Gastrocnemius medialis (tissue), 4 donors: ENCODE measurements at regions not wholly inside any gene's neighbourhood (a gene's known extent, or its start where the extent isn't known, plus 50 kb on each side); places are given as distances from the start of the nearest gene placed in this dataset.
"Not testable (repeated sequence)": the region's sequence is repeated elsewhere in the genome, so short reads cannot be mapped to it uniquely, and the experiment has no call there.

ENCODE experiments used
- ATAC-seq, 2 donors: fragments of 150-250 bp; one replicate each; pipeline ENCODE4 v1.9.1; 2016
- DNase-seq, 2 donors: peaks; one replicate each; pipeline ENCODE4 v3.0.0-alpha.2; 2019
- H3K27ac ChIP-seq, 4 donors: fragments of 200-600 bp; sonication (generic); 1 replicate in 1 of 4; 2 replicates in 3 of 4; pipeline ENCODE4 v1.5.1; 2016 to 2018; ENCODE audit warnings: mild to moderate bottlenecking in 2 of 4, moderate library complexity in 1 of 4
- H3K27me3 ChIP-seq, 3 donors: fragments of 200-600 bp; sonication (generic) in 2 of 3; 1 replicate in 1 of 3; 2 replicates in 2 of 3; pipeline versions ENCODE4 v1.5.1 to v1.6.0; 2016 to 2019; ENCODE audit warnings: mild to moderate bottlenecking in 1 of 3, moderate library complexity in 1 of 3
- H3K36me3 ChIP-seq, 2 donors: fragments of 200-600 bp; sonication (generic) in 1 of 2; one replicate each; pipeline ENCODE4 v1.5.1; 2017 to 2018
- H3K4me1 ChIP-seq, 2 donors: fragments of 200-600 bp; sonication (generic) in 1 of 2; one replicate each; pipeline ENCODE4 v1.5.1; 2016 to 2017; ENCODE audit warnings: mild to moderate bottlenecking in 2 of 2
- H3K4me3 ChIP-seq, 4 donors: fragments of 200-600 bp; sonication (generic) in 3 of 4; 1 replicate in 1 of 4; 2 replicates in 3 of 4; pipeline ENCODE4 v1.5.1; 2016 to 2019; ENCODE audit warnings: mild to moderate bottlenecking in 2 of 4
- H3K9me3 ChIP-seq, 3 donors: fragments of 200-600 bp; sonication (generic) in 2 of 3; 1 replicate in 1 of 3; 2 replicates in 2 of 3; pipeline ENCODE4 v1.5.1; 2016 to 2019
- POLR2A ChIP-seq, 2 donors: fragments of 450-650 bp; IDR thresholded peaks; one replicate each; pipeline ENCODE4 v1.6.1; 2017; ENCODE audit warnings: antibody characterized with exemption in 2 of 2, mild to moderate bottlenecking in 2 of 2, moderate library complexity in 2 of 2
- in situ Hi-C, 4 donors: fragments of 200-750 bp; cut with MboI; loops; one replicate each; pipeline versions ENCODE4 v1.15.0 to v1.8.0; 2017; ENCODE audit warnings: low sequenced_read_pairs in 4 of 4
- intact Hi-C: fragments of 100-400 bp; cut with DNase I; formaldehyde crosslinking; loops from one replicate; pipeline ENCODE4 v1.15.1; 2023; ENCODE audit warnings: low total_unique reads
- TF ChIP-seq, protein P1 (sequence below), 5 experiments: fragments of 450-650 bp in 3 of 5; fragments of 200-600 bp in 2 of 5; sonication (generic) in 2 of 5; IDR thresholded peaks in 4 of 5; conservative IDR thresholded peaks in 1 of 5; 1 replicate in 4 of 5; 2 replicates in 1 of 5; pipeline ENCODE4 v1.5.1; 2016 to 2019; ENCODE audit warnings: antibody characterized with exemption in 5 of 5, mild to moderate bottlenecking in 3 of 5, moderate library complexity in 3 of 5

DNA sequence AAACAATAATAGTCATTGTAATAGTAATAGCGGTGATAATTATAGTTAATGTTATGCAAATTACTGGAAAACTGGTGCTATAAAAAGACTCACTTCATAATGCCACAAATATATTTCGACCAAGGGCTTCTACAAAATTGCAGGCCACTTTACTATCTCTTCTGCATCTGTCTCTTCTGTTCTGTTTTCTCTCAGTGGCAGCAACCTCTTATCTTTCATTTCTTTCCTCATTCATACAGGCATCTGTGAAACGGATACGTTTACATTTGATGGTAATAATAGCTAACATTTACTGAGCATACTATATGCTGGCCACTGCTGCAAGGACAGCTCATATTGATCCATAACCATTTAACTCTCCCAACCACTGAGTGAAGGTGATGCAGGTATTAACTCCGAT lies 537.4 kb upstream of the PFKP start:
- TF ChIP-seq, protein P1, sequence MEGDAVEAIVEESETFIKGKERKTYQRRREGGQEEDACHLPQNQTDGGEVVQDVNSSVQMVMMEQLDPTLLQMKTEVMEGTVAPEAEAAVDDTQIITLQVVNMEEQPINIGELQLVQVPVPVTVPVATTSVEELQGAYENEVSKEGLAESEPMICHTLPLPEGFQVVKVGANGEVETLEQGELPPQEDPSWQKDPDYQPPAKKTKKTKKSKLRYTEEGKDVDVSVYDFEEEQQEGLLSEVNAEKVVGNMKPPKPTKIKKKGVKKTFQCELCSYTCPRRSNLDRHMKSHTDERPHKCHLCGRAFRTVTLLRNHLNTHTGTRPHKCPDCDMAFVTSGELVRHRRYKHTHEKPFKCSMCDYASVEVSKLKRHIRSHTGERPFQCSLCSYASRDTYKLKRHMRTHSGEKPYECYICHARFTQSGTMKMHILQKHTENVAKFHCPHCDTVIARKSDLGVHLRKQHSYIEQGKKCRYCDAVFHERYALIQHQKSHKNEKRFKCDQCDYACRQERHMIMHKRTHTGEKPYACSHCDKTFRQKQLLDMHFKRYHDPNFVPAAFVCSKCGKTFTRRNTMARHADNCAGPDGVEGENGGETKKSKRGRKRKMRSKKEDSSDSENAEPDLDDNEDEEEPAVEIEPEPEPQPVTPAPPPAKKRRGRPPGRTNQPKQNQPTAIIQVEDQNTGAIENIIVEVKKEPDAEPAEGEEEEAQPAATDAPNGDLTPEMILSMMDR (IDR thresholded peaks at IDR 0.05 in 4 of 5, conservative IDR thresholded peaks at IDR 0.05 in 1 of 5) = no peak
- no peak for TF ChIP-seq POLR2A (IDR thresholded peaks at IDR 0.05)
- Histone ChIP-seq H3K4me3 (no peak overlapping the region), H3K27me3 (no peaks in the 10 kb centered on the region), H3K27ac (no peak overlapping the region), H3K4me1 (no peaks in the 10 kb centered on the region), H3K36me3 (no peaks in the 10 kb centered on the region), H3K9me3 (no peaks in the 10 kb centered on the region)
- intact Hi-C loops (no loop called here), in situ Hi-C loops (no loop called here)
- ATAC-seq (no peak), DNase-seq (no peak)

DNA sequence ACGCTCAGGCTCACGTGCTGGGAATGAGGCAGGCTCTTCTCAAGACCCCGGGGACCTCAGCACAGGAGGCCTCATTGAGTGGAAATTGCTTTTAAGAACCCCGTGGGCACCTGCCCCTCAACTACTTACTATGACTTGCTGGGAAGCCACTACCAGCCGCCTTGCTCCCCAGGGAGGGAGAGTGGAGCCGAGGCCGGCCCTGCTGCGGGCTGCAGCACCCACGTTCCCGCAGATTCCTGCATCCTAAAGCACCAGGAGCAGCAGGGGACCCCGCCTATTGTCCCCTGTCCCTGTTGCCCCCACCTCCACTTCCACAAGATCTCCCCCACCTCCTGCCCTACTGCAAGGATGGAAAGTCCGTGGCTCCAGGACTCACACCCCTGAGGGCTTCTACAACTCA lies 541.6 kb upstream of the PFKP start:
- no peak overlapping the region for H3K4me3 ChIP-seq
- in situ Hi-C loops (no loop called here), intact Hi-C loops (no loop called here)
- no peaks in the 10 kb centered on the region for H3K9me3 ChIP-seq
- ATAC-seq (no peak), DNase-seq (no peak)
- no peaks in the 10 kb centered on the region for H3K36me3 ChIP-seq
- H3K27me3 ChIP-seq = no peaks in the 10 kb centered on the region
- TF ChIP-seq, protein P1 (IDR thresholded peaks at IDR 0.05 in 4 of 5, conservative IDR thresholded peaks at IDR 0.05 in 1 of 5) = no peak
- TF ChIP-seq POLR2A (IDR thresholded peaks at IDR 0.05) = no peak
- H3K27ac ChIP-seq = no peak overlapping the region
- no peaks in the 10 kb centered on the region for H3K4me1 ChIP-seq

DNA sequence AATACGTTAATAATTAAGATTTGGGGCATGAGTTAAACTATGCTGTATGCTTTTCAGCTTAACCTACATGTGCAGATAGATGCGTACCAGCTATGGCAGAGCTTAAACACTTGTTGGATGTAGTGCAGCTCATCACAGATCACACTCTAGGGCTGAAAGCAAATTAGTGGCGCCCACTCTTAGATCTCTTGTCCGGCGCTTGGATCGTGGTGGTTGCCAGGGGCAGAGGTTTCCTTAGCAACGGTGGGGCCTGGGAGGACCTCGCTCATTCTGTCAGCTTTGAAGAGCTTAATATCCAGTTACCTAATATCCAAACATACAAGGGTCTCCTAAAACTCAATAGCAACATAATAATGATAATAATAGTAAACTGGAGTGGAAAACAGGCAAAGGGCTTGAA lies 548.2 kb upstream of the PFKP start:
- ATAC-seq = no peak
- Histone ChIP-seq H3K9me3 (no peaks in the 10 kb centered on the region), H3K36me3 (no peaks in the 10 kb centered on the region), H3K4me3 (no peak overlapping the region), H3K4me1 (no peaks in the 10 kb centered on the region), H3K27me3 (no peaks in the 10 kb centered on the region), H3K27ac (no peak overlapping the region)
- intact Hi-C loops (no loop called here), in situ Hi-C loops (no loop called here)
- TF ChIP-seq, protein P1 (IDR thresholded peaks at IDR 0.05 in 4 of 5, conservative IDR thresholded peaks at IDR 0.05 in 1 of 5) = no peak
- no peak for TF ChIP-seq POLR2A (IDR thresholded peaks at IDR 0.05)
- DNase-seq = no peak

DNA sequence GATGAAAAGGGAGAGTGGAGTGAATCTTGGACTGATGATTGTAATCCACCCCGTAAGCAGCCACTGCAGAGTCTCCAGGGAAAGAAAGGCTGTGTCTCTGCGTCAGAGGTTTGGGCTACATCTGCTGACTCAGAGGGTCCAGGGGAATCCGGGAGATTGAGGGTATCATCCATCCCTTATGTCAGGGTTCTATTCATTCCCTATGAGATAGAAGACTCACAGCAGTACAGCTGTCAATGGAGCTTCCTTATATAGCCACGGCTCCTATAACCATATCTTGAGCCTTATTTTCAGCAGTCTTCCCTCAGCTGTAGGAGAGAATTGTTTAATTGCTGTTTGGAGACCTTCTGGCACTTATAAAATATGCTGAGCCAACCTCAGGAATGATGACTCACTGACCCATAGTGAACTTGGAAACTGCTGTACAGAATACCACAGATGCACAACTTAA lies 558.2 kb upstream of the PFKP start:
- Histone ChIP-seq H3K27me3 (no peaks in the 10 kb centered on the region), H3K4me3 (no peak overlapping the region), H3K27ac (no peak overlapping the region), H3K9me3 (no peaks in the 10 kb centered on the region), H3K4me1 (no peaks in the 10 kb centered on the region), H3K36me3 (no peaks in the 10 kb centered on the region)
- intact Hi-C loops (no loop called here), in situ Hi-C loops (no loop called here)
- no peak for ATAC-seq
- TF ChIP-seq, protein P1 (IDR thresholded peaks at IDR 0.05 in 4 of 5, conservative IDR thresholded peaks at IDR 0.05 in 1 of 5) = no peak
- TF ChIP-seq POLR2A (IDR thresholded peaks at IDR 0.05) = no peak
- DNase-seq = no peak

DNA sequence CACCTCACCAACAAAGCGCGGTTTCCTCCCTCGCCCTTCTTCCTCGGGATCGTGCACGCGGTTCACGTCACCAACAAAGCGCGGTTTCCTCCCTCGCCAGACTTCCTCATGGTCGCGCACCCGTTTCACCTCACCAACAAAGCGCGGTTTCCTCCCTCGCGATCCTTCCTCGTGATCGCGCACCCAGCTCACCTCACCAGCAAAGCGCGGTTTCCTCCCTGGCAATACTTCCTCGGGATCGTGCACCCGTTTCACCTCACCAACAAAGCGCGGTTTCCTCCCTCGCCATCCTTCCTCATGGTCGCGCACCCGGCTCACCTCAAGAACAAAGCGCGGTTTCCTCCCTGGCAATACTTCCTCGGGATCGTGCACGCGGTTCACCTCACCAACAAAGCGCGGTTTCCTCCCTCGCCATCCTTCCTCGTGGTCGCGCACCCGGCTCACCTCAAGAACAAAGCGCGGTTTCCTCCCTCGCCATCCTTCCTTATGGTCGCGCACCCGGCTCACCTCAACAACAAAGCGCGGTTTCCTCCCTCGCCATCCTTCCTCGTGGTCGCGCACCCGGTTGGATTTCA lies 565.9 kb upstream of the PFKP start:
- in situ Hi-C loops, DNase-seq, H3K36me3 ChIP-seq, H3K4me1 ChIP-seq, H3K4me3 ChIP-seq, H3K9me3 ChIP-seq, H3K27ac ChIP-seq, H3K27me3 ChIP-seq, ATAC-seq, intact Hi-C loops: not testable (repeated sequence)
